K562 (cell line): ENCODE measurements at regions not wholly inside any gene's neighbourhood (a gene's known extent, or its start where the extent isn't known, plus 50 kb on each side); places are given as distances from the start of the nearest gene placed in this dataset.

ENCODE experiments used
- ATAC-seq: fragments of 200-7000 bp; cut with Tn5 transposase; 3 replicates; pipeline ENCODE4 v1.9.1; 2020; ENCODE audit warnings: moderate library complexity
- BruUV-seq: library from RNA; stranded (reverse); fragments of 400-500 nt; replicated peaks from 2 replicates; lab custom pipeline; 2021; lab: Mats Ljungman, UMichigan
- CTCF ChIA-PET: fragments of 300-600 bp; formaldehyde crosslinking; extraction: SDS; loops from one replicate; lab custom pipeline; 2021; ENCODE audit warnings: low intra/inter-chr PET ratio; lab: Yijun Ruan, JAX
- POLR2A ChIA-PET: fragments of 300-600, 350-650 bp; sonication (Branson Sonifier 250); formaldehyde crosslinking; extraction: SDS; loops from one replicate; lab custom pipeline; 2021; ENCODE audit warnings: antibody characterized with exemption, inconsistent platforms; lab: Yijun Ruan, JAX
- DNase-seq, 4 experiments: peaks; one replicate each; pipeline versions ENCODE4 v3.0.0 to v3.0.0-alpha.2; 2011 to 2018; ENCODE audit warnings: low spot score in 3 of 4, mixed read lengths in 3 of 4; ENCODE audit errors: extremely low read depth in 1 of 4
- FAIRE-seq: peaks from 2 replicates; lab custom pipeline; 2011; peaks lifted over from hg19 to GRCh38; lab: Jason Lieb, UNC
- H2AFZ ChIP-seq: 2 replicates; pipeline ENCODE4 v1.6.0; 2011; ENCODE audit warnings: low read depth, low read length, control low read depth, inconsistent platforms
- H3K27ac ChIP-seq: fragments of 200-600 bp; 3 replicates; pipeline ENCODE4 v1.8.0; 2011; ENCODE audit warnings: low read depth, mild to moderate bottlenecking, control low read depth, inconsistent platforms, low read length, moderate library complexity, mixed read lengths; ENCODE audit errors: extremely low read depth
- H3K27me3 ChIP-seq, 2 experiments: fragments of 300-600 bp in 1 of 2; 2 replicates in 1 of 2; 3 replicates in 1 of 2; pipeline versions ENCODE4 v1.6.0 to v1.8.0; 2011; ENCODE audit warnings: inconsistent platforms in 2 of 2, low read length in 2 of 2, mild to moderate bottlenecking in 1 of 2, mixed read lengths in 1 of 2, moderate library complexity in 1 of 2; ENCODE audit not compliant: control insufficient read depth in 2 of 2, insufficient read depth in 2 of 2
- H3K36me3 ChIP-seq: fragments of 300-600 bp; 3 replicates; pipeline ENCODE4 v1.8.0; 2011; ENCODE audit warnings: mild to moderate bottlenecking, low read length, inconsistent platforms; ENCODE audit not compliant: control insufficient read depth, insufficient read depth
- H3K4me1 ChIP-seq, 2 experiments: fragments of 200-600 bp in 1 of 2; replicated peaks in 1 of 2; 2 replicates in 1 of 2; 3 replicates in 1 of 2; pipeline versions ENCODE4 v1.5.1 to v1.8.0; 2011; ENCODE audit warnings: inconsistent platforms in 2 of 2, low read length in 2 of 2, mild to moderate bottlenecking in 1 of 2, mixed read lengths in 1 of 2, moderate library complexity in 1 of 2; ENCODE audit not compliant: control insufficient read depth in 2 of 2, insufficient read depth in 2 of 2
- H3K4me2 ChIP-seq: 2 replicates; pipeline ENCODE4 v1.6.1; 2011; ENCODE audit warnings: low read length, control low read depth, inconsistent platforms, mixed read lengths; ENCODE audit not compliant: insufficient read depth
- H3K4me3 ChIP-seq: fragments of 200-600 bp; sonication (generic), shearing (Covaris generic); 2 replicates; pipeline ENCODE4 v1.5.1; 2016; ENCODE audit warnings: control low read depth, inconsistent platforms
- H3K79me2 ChIP-seq: fragments of 200-600 bp; 3 replicates; pipeline ENCODE4 v1.8.0; 2011; ENCODE audit warnings: low read length, inconsistent platforms; ENCODE audit not compliant: control insufficient read depth, insufficient read depth
- H3K9ac ChIP-seq, 2 experiments: 2 replicates each; pipeline versions ENCODE4 v1.6.0 to v1.6.1; 2011; ENCODE audit warnings: low read depth in 2 of 2, low read length in 2 of 2, control low read depth in 1 of 2, inconsistent platforms in 1 of 2, mild to moderate bottlenecking in 1 of 2, mixed read lengths in 1 of 2; ENCODE audit not compliant: insufficient read depth in 1 of 2
- H3K9me1 ChIP-seq: one replicate; pipeline ENCODE4 v1.6.0; 2011; ENCODE audit warnings: inconsistent platforms, mild to moderate bottlenecking, low read length, moderate library complexity; ENCODE audit not compliant: control insufficient read depth, insufficient read depth
- H3K9me3 ChIP-seq: replicated peaks from 2 replicates; pipeline ENCODE4 v1.5.1; 2011; ENCODE audit warnings: low read depth, low read length, inconsistent platforms; ENCODE audit not compliant: control insufficient read depth, insufficient read depth
- H4K20me1 ChIP-seq: replicated peaks from 2 replicates; pipeline ENCODE4 v1.6.1; 2011; ENCODE audit warnings: low read length, inconsistent platforms, mixed read lengths; ENCODE audit not compliant: control insufficient read depth, insufficient read depth
- ASH1L ChIP-seq: fragments of 450-650 bp; IDR thresholded peaks from 2 replicates; pipeline ENCODE4 v1.6.1; 2018; ENCODE audit warnings: borderline replicate concordance, mild to moderate bottlenecking, low read depth; ENCODE audit not compliant: partially characterized antibody
- ATF1 ChIP-seq, 2 experiments: fragments of 450-650 bp in 1 of 2; IDR thresholded peaks; 2 replicates each; pipeline ENCODE4 v1.6.1; 2016; ENCODE audit warnings: missing compliant biosample characterization in 1 of 2, missing genetic modification characterization in 1 of 2
- CSDE1 ChIP-seq, 2 experiments: fragments of 450-650 bp; IDR thresholded peaks; 2 replicates each; pipeline ENCODE4 v1.6.1; 2016; ENCODE audit warnings: mild to moderate bottlenecking in 1 of 2
- CTBP1 ChIP-seq: fragments of 450-650 bp; IDR thresholded peaks from 2 replicates; pipeline ENCODE4 v1.6.1; 2016; ENCODE audit warnings: borderline replicate concordance
- GTF2E2 ChIP-seq: fragments of 200-800 bp; sonication (Bioruptor generic); IDR thresholded peaks from 2 replicates; pipeline ENCODE4 v1.6.1; 2016; ENCODE audit warnings: missing genetic modification characterization, missing compliant biosample characterization
- IRF2 ChIP-seq: sonication (generic); formaldehyde crosslinking; IDR thresholded peaks from 2 replicates; pipeline ENCODE4 v1.8.1; 2022; ENCODE audit warnings: mild to moderate bottlenecking, missing genetic modification reagents
- NR2F6 ChIP-seq: fragments of 450-650 bp; formaldehyde crosslinking; IDR thresholded peaks from 2 replicates; pipeline ENCODE4 v1.4.0; 2020; ENCODE audit warnings: mild to moderate bottlenecking
- NR4A1 ChIP-seq, 2 experiments: fragments of 250-450 bp in 1 of 2; fragments of 450-650 bp in 1 of 2; sonication (Bioruptor Pico) in 1 of 2; IDR thresholded peaks; 2 replicates each; pipeline versions ENCODE4 v1.4.0 to v1.6.1; 2016 to 2020; ENCODE audit warnings: mild to moderate bottlenecking in 2 of 2, missing compliant biosample characterization in 1 of 2, missing genetic modification characterization in 1 of 2, moderate library complexity in 1 of 2
- RHOXF2B ChIP-seq: fragments of 250-450 bp; sonication (Bioruptor Pico); conservative IDR thresholded peaks from 2 replicates; pipeline ENCODE4 v1.5.1; 2021
- ZNF146 ChIP-seq: IDR thresholded peaks from one replicate; pipeline ENCODE4 v1.6.1; 2018; ENCODE audit warnings: missing compliant biosample characterization; ENCODE audit not compliant: unreplicated experiment
- ZNF212 ChIP-seq: fragments of 450-650 bp; formaldehyde crosslinking; IDR thresholded peaks from 2 replicates; pipeline ENCODE4 v1.4.0; 2020; ENCODE audit warnings: mild to moderate bottlenecking
- ZNF778 ChIP-seq: fragments of 450-650 bp; formaldehyde crosslinking; IDR thresholded peaks from 2 replicates; pipeline ENCODE4 v1.4.0; 2020; ENCODE audit warnings: mild to moderate bottlenecking, moderate library complexity
- WGBS: fragments of 100-300 bp; shearing (Covaris generic); methylation state at CpG from one replicate; pipeline ENCODE4 v1.1.6; 2016; ENCODE audit warnings: low coverage, mixed read lengths; ENCODE audit not compliant: insufficient coverage; ENCODE audit errors: missing lambda C conversion rate; 5-methylcytosine and 5-hydroxymethylcytosine counted together
- in situ Hi-C: fragments of 300-500 bp; cut with MboI; formaldehyde crosslinking; loops from 4 replicates; pipeline ENCODE4 v1.15.0; 2018; ENCODE audit warnings: inconsistent platforms, mixed read lengths
- intact Hi-C: fragments of 100-400 bp; cut with micrococcal nuclease; formaldehyde crosslinking; loops from 2 replicates; pipeline ENCODE4 v1.14.2; 2022
- TF ChIP-seq, protein P1 (sequence below): fragments of 250-450 bp; sonication (Bioruptor Pico); IDR thresholded peaks from 2 replicates; pipeline ENCODE4 v1.4.0; 2020
- TF ChIP-seq, protein P2 (sequence below): IDR thresholded peaks from 2 replicates; pipeline ENCODE4 v1.6.1; 2012; ENCODE audit warnings: low read depth, low read length, improper control_type of control experiment, borderline replicate concordance
- TF ChIP-seq, protein P3 (sequence below): fragments of 450-650 bp; IDR thresholded peaks from 2 replicates; pipeline ENCODE4 v1.6.1; 2016; ENCODE audit warnings: low read depth, mild to moderate bottlenecking, moderate library complexity

DNA sequence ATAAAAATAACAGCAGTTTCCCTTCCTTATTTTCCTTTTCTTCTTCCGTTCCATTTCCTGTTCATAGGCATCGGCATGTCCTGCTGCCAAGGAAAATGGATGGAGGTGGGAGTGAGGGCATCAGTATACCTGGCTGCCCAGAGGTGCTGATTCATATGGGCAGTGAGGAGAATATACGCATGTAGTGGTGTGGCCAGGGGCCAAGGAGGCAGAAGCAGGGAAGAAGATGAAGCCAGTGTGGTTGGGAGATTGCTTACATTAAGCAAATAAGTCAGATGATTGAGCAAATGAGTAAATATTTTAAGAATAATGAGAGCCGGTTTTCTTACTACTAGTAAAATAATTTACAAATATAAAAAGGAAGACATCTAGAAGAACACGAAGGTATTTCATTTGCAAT is 344.9 kb upstream of the PAPPA start:
- 2% methylated on average over 4 of the region's 5 CpGs for WGBS
- H4K20me1 ChIP-seq = no peaks in the 10 kb centered on the region
- H3K9ac ChIP-seq = no peak overlapping the region
- no peaks in the 10 kb centered on the region for H3K36me3 ChIP-seq
- H3K4me1 ChIP-seq = no peaks in the 10 kb centered on the region
- no peak overlapping the region for H2AFZ ChIP-seq
- intact Hi-C loops (no loop called here), in situ Hi-C loops (no loop called here)
- H3K27me3 ChIP-seq = no peaks in the 10 kb centered on the region
- DNase-seq (no peak), FAIRE-seq (no peak), ATAC-seq (no peak)
- BruUV-seq = no TSS peak
- H3K9me1 ChIP-seq = no peaks in the 10 kb centered on the region
- H3K9me3 ChIP-seq = no peaks in the 10 kb centered on the region
- ChIA-PET CTCF (no interaction called here), POLR2A (no interaction called here)
- no peaks in the 10 kb centered on the region for H3K79me2 ChIP-seq
- H3K4me2 ChIP-seq = no peak overlapping the region
- H3K27ac ChIP-seq = no peak overlapping the region
- TF ChIP-seq IRF2 (CRISPR knock-in tag) = no peak
- TF ChIP-seq, protein P1, sequence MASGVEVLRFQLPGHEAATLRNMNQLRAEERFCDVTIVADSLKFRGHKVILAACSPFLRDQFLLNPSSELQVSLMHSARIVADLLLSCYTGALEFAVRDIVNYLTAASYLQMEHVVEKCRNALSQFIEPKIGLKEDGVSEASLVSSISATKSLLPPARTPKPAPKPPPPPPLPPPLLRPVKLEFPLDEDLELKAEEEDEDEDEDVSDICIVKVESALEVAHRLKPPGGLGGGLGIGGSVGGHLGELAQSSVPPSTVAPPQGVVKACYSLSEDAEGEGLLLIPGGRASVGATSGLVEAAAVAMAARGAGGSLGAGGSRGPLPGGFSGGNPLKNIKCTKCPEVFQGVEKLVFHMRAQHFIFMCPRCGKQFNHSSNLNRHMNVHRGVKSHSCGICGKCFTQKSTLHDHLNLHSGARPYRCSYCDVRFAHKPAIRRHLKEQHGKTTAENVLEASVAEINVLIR (CRISPR knock-in tag) = no peak
- no peak overlapping the region for H3K4me3 ChIP-seq

DNA sequence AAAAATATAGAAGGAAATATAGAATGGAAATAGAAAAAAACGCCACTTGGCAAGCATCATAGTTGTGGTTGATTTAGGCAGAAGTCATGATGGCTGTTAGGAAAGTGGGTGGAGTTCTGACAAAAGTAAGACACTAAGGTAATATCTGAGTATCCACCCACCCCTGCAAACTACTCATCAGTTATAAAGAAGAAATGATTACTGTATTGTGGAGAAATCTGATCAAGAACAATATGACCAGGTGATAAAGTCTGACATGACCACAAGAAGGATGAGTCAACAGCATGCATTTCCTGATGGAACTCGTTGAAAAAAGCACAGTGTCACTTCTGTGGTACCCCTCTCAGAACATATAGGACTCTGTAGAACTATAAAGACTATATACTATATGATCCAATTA is 343.4 kb upstream of the PAPPA start:
- intact Hi-C loops = no loop called here
- in situ Hi-C loops = no loop called here
- ChIA-PET CTCF (no interaction called here), POLR2A (no interaction called here)
- no TSS peak for BruUV-seq
- WGBS = 0% methylated on average over 2 of the region's 2 CpGs
- Histone ChIP-seq H3K4me1 (no peaks in the 10 kb centered on the region), H4K20me1 (no peaks in the 10 kb centered on the region), H3K4me2 (no peak overlapping the region), H3K9me3 (no peaks in the 10 kb centered on the region; the same call in 1 of the 2 replicates), H3K9ac (no peak overlapping the region), H3K36me3 (no peaks in the 10 kb centered on the region), H3K9me1 (no peaks in the 10 kb centered on the region), H3K27me3 (no peaks in the 10 kb centered on the region), H3K4me3 (no peak overlapping the region), H2AFZ (no peak overlapping the region), H3K79me2 (no peaks in the 10 kb centered on the region), H3K27ac (no peak overlapping the region)
- DNase-seq = no peak
- no peak for ATAC-seq
- FAIRE-seq = no peak
- TF ChIP-seq, protein P2, sequence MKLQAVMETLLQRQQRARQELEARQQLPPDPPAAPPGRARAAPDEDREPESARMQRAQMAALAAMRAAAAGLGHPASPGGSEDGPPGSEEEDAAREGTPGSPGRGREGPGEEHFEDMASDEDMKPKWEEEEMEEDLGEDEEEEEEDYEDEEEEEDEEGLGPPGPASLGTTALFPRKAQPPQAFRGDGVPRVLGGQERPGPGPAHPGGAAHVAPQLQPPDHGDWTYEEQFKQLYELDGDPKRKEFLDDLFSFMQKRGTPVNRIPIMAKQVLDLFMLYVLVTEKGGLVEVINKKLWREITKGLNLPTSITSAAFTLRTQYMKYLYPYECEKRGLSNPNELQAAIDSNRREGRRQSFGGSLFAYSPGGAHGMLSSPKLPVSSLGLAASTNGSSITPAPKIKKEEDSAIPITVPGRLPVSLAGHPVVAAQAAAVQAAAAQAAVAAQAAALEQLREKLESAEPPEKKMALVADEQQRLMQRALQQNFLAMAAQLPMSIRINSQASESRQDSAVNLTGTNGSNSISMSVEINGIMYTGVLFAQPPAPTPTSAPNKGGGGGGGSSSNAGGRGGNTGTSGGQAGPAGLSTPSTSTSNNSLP = no peak
- TF ChIP-seq RHOXF2B = no peak
- TF ChIP-seq ATF1 (CRISPR knock-in tag; IDR thresholded peaks at IDR 0.05) = no peak
- no peak for TF ChIP-seq ATF1 (tag; IDR thresholded peaks at IDR 0.05)
- TF ChIP-seq ASH1L = no peak
- no peak for TF ChIP-seq ZNF212 (CRISPR knock-in tag)
- TF ChIP-seq, protein P3, sequence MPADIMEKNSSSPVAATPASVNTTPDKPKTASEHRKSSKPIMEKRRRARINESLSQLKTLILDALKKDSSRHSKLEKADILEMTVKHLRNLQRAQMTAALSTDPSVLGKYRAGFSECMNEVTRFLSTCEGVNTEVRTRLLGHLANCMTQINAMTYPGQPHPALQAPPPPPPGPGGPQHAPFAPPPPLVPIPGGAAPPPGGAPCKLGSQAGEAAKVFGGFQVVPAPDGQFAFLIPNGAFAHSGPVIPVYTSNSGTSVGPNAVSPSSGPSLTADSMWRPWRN = no peak
- TF ChIP-seq NR4A1 (CRISPR knock-in tag; IDR thresholded peaks at IDR 0.05) = no peak
- no peak for TF ChIP-seq NR4A1 (tag; IDR thresholded peaks at IDR 0.05)
- TF ChIP-seq GTF2E2 (tag) = no peak
- TF ChIP-seq ZNF778 = no peak
- no peak for TF ChIP-seq ZNF146 (CRISPR knock-in tag)
- no peak for TF ChIP-seq CSDE1 (IDR thresholded peaks at IDR 0.05)
- no peak for TF ChIP-seq CTBP1
- TF ChIP-seq NR2F6 (CRISPR knock-in tag) = no peak
